Activated CD8-positive, alpha-beta memory T cell treated with anti-CD3 and anti-CD28 coated beads, Interleukin-2, amount 50 U/mL, for 1 hour (primary cell): ENCODE measurements at regions not wholly inside any gene's neighbourhood (a gene's known extent, or its start where the extent isn't known, plus 50 kb on each side); places are given as distances from the start of the nearest gene placed in this dataset.
"Not testable (repeated sequence)": the region's sequence is repeated elsewhere in the genome, so short reads cannot be mapped to it uniquely, and the experiment has no call there.

Experiments
- DNase-seq: peaks from one replicate; pipeline ENCODE4 v3.0.0-alpha.2; 2020; ENCODE audit errors: extremely low read depth

DNA sequence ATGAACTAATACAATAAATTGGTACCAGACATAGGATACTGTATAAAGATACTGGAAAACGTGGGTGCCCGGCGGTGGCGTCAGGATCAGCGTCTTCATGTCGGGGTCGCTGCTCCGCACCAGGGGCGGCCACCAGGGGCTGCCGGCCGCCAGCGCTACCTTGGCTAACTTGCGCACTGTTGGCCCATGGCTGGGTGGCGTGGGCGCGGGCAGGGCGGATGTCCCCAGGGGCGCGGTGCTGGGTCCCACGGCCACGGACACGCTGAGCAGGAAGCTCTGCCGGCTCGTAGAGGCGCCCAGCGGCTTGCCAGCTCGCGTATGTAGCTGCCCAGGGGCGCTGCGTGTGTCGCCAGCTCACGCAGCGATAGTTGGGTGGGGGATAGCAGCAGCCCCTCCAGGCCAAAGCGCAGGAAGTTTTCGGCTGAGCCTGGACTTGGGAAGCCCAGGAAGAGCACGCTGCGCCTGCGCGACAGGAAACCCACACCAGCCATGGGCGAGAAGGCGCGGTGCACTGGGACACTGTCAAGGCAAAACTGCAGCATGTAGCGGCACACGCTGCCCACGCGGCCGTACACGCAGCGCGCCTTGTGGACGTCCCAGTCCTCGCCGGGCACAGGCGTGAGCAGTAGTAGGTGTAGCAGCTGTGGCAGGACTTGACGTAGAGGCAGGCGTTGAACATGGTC lies 299.9 kb downstream of the CCDC74A start:
- no peak for DNase-seq

DNA sequence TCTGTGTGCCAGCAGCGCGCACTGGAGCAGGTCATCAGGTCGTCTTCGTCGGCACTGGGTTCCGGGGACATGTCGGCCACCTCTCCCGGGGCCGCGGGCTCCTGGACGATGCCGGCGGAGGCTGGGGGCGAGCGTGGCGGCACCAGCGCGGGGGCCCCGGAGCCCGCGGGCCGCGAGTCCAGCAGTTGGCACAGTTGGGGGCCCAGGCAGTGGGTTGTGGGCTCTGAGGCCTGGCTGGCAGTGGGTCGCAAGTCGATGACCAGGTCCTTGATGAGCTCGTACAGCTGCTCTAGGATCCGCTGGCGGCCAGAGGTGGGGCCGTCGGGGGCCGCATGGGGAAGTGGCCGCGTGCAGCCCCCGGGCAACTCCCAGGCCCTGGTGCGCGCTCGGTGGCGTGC lies 300.5 kb downstream of the CCDC74A start:
- DNase-seq, result no peak

DNA sequence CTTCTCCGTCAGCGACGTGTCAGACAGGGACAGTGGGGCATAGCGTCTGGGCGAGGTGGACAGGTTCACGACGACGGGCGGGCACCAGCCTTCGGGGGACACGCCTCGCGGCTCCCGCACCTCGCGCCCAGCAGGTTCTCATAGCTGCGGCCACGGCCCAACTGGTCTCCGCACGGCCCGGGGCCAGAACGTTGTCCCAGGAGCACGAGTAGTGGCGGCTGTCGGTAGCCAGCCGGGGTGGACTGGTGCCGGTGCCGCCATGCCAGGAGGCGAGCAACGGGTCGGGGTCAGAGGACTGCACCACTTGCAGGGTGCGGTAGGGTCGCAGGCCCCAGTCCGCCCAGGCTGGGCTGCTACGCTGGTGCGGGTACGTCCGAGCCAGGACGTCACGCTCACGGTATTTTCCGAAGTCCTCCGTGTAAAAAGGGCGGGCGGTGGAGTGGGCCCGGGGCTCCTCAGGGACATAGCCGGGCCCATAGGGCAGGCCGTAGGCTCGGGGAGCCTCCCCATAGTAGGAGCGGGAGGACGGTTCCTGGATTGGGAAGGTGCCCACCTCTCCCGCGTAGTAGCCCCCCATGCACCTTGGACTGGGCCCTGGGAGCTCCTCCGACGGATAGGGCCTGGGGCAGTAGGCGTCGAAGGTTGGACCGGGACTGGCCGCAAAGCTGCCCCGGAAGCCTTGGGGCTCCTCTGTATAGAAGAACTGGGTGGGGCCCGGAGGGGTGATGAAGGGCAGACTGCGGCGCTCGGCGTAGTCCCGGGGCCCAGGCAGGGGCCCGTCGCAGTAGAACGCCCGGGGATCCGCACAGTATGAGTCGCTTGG lies 301.2 kb downstream of the CCDC74A start:
- DNase-seq, result not testable (repeated sequence)

DNA sequence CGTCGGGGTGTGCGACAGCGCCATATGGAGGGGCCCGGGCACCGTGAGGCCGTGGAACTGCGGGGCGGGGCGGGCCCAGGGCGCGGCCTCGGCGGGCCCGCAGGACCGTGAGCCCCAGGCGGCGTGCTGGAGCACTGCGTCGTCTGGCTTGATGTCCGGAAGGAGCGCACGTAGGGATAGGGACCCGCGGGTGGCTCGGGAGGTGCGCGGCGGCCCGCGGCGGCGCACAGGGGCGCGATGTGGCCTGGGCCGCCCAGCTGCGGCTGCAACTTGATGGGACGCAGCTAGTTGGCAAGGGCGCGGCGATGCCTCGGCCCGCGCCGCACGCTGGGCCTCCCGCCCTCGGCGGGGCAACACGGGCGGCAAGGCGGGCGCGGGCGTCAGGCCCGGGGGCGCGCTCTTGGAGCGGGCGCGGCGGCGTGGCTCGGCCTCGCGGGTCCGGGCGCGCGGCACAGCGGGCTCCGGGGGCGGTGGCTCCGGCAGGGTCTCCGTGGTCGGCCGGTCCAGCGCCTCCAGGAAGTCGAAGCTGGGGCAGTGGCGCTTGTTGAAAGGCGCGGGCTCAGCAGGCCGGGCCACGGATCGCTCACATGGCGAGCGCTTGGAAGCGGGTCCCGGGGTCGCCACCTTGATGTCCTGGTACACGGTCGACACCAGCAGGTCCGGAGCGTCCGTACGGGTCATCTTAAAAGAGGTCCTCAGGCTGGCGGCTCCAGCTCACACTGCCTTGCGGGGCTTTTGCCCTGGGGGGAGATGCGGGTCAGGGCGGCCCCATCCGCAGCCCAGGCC lies 302.0 kb downstream of the CCDC74A start:
- not testable (repeated sequence) for DNase-seq

DNA sequence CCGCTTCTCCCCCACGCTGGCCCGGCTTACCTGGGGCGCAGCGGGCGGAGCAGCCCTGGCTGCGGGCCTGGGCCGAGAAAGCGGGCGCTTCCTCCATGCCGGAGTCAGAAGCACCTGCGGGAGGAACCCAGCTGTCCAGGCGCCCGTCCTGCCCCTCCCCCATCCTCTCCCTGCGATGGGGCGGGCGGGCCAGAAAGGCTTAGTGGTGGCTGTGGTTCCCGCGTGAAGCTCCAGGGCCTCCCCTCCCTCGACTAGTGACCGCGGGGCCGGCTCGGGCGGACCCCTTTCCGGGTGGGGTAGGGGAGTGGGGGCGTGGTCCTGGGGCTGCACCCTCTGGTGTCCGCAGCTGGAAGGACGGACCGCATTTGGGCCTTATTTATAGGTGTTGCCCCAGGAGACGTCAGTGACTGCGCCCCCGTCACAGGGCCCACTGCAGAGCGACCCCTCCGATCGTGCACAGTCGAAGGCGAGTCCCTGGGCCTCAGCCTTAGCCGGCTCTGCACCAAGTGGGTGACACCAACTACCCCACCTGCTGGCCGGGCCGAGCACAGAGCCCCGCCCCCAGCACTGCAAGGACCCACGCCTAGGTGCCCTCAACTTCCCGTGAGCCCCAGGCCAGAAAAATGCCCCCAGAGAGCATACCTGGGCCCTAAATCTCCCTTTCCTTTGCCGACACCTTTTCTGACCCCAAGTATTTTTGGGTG lies 302.7 kb downstream of the CCDC74A start:
- not testable (repeated sequence) for DNase-seq

DNA sequence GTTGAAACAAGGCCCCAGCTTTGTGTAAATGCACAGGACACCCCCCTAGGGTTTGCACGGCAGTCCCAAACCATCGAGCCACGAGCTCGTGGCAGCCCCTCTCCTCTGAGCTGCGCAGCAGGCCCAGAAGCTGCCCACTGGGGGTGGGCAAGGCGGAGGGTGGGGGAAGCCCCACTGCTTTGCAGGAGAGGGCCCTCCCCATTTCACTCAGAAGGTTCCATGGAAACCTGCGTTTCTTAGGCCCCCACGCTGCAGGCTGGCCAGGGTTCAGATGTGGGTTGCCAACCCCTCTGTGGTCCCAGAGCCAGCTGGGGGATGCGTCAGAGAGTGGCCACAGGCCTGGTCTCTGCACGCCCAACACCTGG lies 303.2 kb downstream of the CCDC74A start:
- DNase-seq, result not testable (repeated sequence)

DNA sequence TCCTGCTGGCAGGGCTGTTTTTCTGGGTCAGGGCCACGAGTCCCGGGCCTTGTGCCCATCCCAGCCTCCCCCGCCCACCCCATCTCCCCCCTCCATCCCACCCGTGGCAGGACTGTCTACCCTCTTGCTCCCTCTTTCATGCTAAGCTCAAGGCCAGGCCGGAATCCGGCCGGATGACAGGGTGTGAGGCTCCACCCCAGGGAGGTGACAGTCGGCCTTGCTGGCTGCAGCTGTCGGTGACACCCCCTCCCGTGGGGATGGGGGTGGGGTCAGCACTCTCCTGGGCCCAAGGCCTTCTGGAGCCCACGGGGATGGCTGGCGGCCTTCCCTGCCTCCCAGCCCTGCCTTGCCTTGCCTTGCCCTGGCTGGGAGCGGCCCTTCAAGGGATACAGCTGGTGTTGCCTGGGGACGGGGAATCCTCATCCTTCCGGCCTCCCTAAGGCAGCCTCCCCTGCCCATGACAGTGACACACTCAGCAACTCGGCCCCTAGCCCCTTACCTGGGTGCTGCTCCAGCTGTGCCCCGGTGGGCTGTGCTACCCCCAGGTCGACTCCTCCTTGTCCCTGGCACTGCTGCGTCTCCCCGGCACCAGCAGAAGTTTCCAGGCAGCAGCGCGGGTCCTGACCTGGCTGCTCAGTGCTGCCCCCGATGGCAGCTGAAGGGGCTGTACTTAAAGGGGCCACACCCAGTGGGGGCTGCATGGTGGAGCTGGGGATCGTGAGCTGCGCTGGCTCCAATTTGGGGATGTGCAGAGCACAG lies 303.9 kb downstream of the CCDC74A start:
- not testable (repeated sequence) for DNase-seq

DNA sequence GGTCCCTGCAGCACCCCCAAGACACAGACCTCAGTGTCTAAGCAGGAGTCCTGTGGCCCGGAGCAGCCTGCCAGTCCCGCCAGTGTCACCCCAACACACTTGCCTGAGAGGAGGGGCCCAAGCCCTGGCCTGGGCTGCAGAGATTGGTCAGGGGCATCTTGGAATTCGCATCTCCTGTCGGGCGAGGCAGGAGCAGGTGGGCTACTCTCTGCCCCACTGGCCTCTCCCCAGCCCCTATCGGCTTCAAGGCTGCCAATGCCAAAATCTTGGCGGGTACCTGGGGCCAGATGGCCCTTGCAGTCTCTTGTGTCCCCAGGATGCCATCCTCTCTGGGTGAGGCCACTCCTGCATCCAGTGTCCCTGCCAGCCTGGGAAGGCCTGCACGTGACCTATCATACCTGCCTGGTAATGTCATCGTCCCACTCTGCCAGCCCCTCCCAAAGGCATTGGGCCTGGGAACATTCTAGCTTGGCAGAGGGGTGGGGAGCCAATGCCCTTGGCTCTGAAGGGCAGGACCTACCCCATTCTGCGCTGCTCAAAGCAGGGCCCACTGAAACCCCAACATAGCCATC lies 304.6 kb downstream of the CCDC74A start:
- not testable (repeated sequence) for DNase-seq

DNA sequence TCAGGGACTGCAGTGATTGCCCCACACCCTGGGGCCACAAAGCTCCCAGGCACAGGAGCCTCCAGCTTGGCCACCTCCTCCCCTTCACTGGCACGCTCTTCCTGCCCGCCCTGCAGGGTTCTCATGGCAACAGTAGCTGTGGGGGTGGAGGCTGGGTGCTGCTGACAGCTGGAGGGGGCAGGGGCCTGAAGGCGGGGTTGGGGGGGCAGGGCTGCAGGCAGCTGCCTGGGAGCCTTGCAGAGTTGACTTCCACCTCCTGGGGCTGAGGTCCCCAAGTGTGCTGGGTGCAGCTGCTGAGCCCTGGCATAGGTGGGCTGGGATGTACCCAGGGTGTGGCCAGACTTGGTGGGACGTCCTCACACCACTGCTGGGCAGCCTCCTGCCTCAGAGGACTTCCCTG lies 305.2 kb downstream of the CCDC74A start:
- not testable (repeated sequence) for DNase-seq

DNA sequence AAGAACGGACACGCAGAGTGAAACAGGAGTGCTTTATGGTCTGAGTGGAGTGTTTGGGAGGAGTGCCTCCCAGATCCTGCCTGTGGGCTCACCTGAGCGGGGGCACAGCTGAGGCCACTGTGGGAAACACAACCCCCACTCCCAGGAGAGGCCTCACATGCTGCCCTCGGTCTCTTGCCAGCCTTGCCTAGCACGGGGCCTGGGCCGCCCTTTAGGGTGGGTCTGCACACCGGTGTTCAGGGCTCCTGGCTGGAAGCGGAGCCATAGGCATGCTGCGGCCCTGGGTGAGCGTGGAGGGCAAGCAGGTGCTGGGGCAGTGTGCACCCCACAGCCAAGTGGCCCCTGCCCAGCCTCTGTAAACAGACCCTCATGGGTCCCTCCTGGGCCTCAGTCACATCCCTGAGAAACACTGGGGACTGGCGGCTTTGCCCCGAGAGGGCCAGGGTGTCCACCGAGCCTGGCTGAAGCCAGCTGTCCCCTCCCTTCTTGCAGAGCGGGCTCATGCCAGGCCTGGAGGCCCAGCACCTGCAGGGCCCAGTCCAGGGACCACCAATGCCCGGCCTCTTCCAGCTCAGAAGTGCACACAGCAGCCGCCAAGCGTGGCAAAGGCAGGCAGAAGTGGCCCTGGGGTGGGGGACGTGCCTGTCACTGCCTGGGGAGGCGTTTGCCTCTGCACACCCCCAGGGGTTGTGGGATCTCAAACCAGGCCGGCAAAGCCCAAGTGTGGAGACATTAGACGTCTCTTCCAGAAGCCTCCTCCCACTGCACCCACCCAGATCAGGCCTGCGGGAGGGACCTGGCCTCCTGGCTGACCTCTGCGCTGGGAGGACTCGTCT lies 305.9 kb downstream of the CCDC74A start:
- not testable (repeated sequence) for DNase-seq

DNA sequence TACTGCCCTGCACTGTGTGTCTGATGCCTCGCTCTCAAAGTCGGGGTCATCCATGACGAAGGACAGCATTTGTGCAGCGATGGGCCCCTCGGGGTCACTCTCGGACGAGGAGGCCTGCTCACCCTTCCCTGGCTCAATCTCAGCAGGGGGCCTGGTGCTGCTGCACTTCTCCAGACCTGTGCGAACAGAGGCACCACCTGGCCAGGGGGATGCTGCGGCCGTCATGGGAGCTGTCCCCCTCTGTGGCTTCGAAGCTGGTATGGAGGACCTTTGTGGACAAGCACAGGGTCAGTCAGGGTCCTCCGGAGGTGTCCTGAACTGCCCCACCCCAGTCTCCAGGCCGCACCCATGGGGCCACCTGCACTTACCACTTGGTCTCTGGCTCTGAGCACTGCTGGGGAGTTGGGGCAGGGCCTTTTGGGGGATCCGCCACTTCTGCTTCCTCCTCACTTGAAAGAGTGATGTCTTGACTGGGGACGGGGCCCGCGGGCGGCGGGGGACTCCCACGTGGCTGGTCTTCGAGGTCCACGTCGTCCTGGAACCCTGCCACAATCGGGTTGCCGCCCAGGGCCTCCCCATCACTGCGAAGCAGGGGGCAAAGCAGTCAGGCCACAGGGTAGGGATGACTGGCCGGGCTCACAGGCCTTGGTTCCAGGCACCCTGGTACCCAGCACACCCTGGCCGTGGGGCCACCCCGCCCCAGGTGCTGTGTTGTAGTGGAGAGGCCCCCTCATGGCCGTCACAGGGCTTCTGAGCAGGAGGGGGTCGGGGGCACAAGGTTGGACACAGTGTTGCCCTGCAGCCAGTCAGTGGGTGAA lies 306.7 kb downstream of the CCDC74A start:
- DNase-seq, result not testable (repeated sequence)

DNA sequence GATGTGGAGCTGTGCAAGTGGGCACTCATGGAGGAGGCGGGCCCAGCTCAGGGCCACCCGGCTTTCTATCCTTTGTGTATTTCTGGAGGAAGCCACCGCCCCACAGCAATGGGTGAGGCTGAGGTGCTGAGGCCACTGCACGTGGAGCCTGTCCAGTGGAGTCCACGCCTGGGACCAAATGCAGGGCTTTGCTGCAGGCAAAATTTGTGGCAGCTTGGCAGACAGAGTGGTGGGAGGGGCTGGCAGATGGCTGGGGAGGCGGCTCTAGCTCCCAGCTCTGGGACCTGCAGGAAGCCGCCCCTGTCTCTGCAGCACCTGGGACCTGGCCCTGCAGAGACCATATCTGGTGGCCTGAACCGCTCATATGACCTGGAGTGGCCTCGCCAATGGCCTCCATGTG lies 307.3 kb downstream of the CCDC74A start:
- not testable (repeated sequence) for DNase-seq

DNA sequence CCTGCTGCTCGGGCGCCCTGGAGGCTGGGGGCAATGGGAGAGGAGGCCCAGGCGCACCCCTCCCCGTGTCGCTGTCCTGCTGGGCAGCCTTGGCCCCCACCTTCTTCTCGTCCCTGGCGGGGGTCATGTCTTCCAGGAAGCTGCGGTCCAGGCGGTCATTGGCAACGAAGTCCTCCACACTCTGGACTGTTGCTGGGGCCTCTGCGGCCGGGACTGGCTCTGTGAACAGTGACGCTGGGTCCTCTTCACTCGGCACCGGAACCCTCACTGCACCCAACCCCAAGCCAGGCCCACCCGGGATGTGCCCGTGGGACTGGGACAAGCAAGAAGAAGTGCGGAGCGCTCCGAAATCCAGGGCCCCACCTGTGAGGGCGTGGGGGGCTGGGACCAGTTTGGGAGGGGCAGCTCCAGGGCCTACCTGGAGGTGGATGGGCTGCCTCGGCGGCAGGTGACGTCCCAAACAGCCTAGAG lies 308.0 kb downstream of the CCDC74A start:
- DNase-seq, result no peak

DNA sequence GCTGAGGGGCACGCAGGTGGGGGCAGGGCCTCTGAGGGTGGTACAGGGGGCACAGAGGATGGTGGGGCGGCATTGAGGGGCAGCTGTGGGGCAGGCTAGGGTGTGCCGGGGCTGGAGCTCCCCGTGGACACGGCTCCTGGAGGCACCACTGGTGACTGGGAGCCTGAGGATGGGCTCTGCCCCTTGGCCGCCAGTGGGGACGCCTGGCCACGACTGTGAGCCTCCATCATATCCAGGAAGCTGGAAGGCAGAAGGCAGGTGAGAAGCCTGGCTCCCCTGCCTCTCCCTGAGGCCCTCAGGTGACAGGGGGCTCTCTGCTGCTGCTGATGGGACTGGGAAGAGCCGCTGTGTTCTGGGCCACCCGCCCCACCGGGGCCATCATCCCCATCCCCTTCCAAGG lies 308.4 kb downstream of the CCDC74A start:
- DNase-seq, result not testable (repeated sequence)

DNA sequence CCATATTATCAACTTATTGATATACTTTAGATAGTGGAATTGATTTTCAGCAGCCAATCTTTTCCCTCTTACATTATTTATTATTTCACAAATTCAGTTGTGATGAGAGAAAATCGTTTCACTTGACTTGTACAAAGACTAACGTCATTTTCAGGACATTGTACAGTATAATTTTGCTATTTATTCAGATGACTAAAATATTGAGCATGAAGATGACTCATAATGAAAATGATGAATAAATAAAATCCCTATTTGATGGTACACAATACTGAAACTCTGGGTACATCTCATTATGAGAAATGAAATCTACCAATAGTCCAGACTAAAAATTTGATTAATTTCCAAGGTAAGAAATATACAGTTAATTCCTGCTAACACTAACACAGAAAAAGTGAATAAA lies 316.4 kb downstream of the CCDC74A start:
- DNase-seq, result not testable (repeated sequence)

DNA sequence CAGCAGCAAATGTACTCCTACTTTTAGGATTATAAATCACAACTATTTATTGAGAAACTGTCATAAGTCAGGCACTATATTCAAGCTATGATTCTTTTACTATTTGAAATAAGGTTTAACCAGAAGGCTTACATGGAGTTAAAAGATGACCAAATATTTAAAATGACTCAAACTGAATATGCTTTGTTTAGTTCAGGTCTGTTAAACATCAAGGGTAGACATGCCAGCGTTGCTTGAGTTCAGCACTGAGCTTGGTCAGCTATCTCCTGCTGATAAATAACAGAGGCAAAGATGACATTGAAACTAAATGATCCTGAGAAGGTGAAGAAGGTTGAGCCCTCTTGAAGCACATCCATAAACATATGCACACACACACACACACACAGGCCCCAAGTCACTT lies 305.6 kb downstream of the ANKRD30BL start:
- DNase-seq, result not testable (repeated sequence)

DNA sequence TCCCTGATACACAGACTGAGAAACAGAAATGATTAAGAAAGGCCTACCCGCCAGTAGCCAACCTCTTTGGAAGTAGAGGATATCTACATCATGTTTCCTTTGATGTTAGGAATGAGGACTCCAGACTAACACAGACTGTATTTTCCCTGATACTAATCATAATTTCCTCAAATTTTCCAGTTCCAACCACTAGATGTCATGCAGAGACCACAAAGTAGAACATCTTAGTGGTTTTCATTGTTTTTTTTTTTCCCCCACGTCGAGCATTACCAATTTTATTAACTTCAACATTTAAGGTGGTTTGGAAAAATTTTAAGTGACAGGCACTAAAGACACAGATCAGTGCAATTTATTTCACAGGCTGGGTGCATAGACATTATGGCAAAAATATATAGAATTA lies 303.6 kb downstream of the ANKRD30BL start:
- DNase-seq, result not testable (repeated sequence)
